ENCODE measurements at regions not wholly inside any gene's neighbourhood (a gene's known extent, or its start where the extent isn't known, plus 50 kb on each side); places are given as distances from the start of the nearest gene placed in this dataset.
"Not testable (repeated sequence)": the region's sequence is repeated elsewhere in the genome, so short reads cannot be mapped to it uniquely, and the experiment has no call there.

DNA sequence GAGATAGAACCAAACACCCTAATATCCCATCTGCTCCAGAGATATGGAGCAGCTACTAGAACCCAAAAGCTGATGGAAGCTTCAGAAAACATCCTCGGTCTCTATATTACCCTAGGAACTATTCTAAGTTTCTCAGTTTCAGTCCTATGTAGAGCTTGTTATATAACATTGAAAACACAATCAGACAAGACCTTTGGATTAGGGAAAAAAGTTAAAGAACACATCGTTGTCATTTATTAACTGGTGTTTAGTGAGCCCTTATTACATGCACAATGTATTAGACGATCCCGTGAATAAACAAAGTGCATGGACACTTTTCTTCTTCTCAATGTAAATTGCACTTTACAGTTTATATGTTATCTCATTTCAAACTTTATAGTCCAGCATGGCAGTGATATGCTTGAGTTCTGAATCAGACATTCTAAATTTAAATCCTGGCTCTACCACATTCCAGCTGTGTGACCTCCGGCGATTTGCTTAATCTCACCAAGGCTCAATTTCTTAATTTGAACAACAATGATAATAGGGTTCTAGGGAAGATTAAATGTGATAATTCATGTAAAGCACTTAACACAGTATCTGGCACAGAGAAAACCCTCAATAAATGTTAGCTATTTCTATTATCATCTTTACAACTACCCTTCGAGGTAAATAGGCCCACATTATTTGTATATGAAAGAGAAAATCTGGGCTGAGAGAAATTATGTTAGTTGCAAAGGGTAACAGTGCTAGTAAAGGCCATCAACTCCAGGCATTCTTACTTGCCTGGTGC, 83.6 kb upstream of the PIK3C3 start:
- no peak for DNase-seq
- H3K36me3 ChIP-seq (ENCODE audit: control insufficient read depth, insufficient read depth, low read length): no peaks in the 10 kb centered on the region
- 64 to 73% methylated on average over 3 to 6 of the region's 7 CpGs for WGBS, 2 experiments (ENCODE audit: insufficient coverage in 1 of 2, insufficient read length in 1 of 2)
- peaks cover 7% of the 10 kb centered on the region for H3K4me1 ChIP-seq (ENCODE audit: control insufficient read depth, insufficient read depth, low read length)
- no peak overlapping the region for H3K4me3 Mint-ChIP-seq
- peaks cover 14% of the 10 kb centered on the region for H3K9me3 Mint-ChIP-seq
- H3K36me3 Mint-ChIP-seq (ENCODE audit: low read depth): peaks cover 5% of the 10 kb centered on the region
- no peak overlapping the region for H3K27ac Mint-ChIP-seq
- H3K27me3 ChIP-seq (ENCODE audit: control insufficient read depth, insufficient read depth, low read length, poor library complexity, severe bottlenecking): no peaks in the 10 kb centered on the region
- no peak overlapping the region for H3K9ac ChIP-seq (ENCODE audit: extremely low read depth, low read length, poor library complexity, severe bottlenecking)
- peaks cover 8% of the 10 kb centered on the region for H3K9me3 ChIP-seq (ENCODE audit: control insufficient read depth, low read length)
- H3K27me3 Mint-ChIP-seq (ENCODE audit: insufficient read depth): no peaks in the 10 kb centered on the region
- no peak overlapping the region for H3K4me3 ChIP-seq (ENCODE audit: low read length)
- TF ChIP-seq CTCF (conservative IDR thresholded peaks at IDR 0.05): no peak
- H3K27ac ChIP-seq (ENCODE audit: low read depth, low read length): no peak overlapping the region
- peaks cover 32% of the 10 kb centered on the region for H3K4me1 Mint-ChIP-seq

DNA sequence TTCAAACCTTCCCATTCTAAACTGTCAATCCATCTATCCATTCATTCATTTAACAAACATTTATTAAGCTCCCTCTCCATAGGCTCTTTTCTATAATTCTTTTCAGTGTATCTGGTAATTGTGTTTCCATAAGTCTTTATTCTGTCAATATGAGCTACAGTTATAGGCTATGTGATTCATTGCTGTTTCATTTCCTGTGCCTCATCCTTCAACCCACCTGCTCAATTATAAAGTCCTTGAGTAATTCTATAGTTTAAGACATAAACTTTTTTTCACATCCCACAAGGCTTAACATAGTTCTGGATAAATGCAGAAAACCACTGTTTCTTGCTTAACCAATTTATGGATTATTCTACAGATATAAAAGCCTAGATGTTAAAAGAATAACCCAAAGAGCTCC, 84.2 kb upstream of the PIK3C3 start:
- peaks cover 32% of the 10 kb centered on the region for H3K4me1 Mint-ChIP-seq

DNA sequence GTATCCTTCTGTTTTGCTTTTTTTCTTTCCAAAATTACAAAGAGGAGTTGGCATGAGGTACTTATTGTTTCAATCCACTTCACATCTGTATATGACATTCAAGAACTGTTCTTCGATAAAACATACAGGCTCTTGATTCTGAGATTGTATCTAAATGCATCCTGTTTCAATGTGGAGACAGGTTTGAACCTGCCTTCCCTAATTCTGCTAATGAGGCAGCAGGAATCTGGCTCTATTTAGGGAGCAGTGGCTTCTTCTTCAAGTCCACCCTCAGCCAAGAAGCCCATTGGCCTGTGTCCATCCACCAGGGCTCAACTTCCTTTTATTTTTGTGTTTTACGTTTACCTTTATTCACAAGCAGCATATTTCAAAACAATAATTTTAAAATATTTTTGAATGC, 84.8 kb upstream of the PIK3C3 start:
- 93 to 100% methylated on average over 1 to 2 of the region's 2 CpGs for WGBS, 2 experiments (ENCODE audit: insufficient coverage in 1 of 2, insufficient read length in 1 of 2)
- Mint-ChIP-seq H3K4me1 (peaks cover 32% of the 10 kb centered on the region), H3K36me3 (ENCODE audit: low read depth) (peaks cover 7% of the 10 kb centered on the region), H3K9me3 (peaks cover 18% of the 10 kb centered on the region), H3K4me3 (no peak overlapping the region), H3K27ac (no peak overlapping the region), H3K27me3 (ENCODE audit: insufficient read depth) (no peaks in the 10 kb centered on the region)
- Histone ChIP-seq H3K9ac (ENCODE audit: extremely low read depth, low read length, poor library complexity, severe bottlenecking) (no peak overlapping the region), H3K4me3 (ENCODE audit: low read length) (no peak overlapping the region), H3K27me3 (ENCODE audit: control insufficient read depth, insufficient read depth, low read length, poor library complexity, severe bottlenecking) (no peaks in the 10 kb centered on the region), H3K9me3 (ENCODE audit: control insufficient read depth, low read length) (peaks cover 8% of the 10 kb centered on the region), H3K27ac (ENCODE audit: low read depth, low read length) (no peak overlapping the region), H3K36me3 (ENCODE audit: control insufficient read depth, insufficient read depth, low read length) (no peaks in the 10 kb centered on the region), H3K4me1 (ENCODE audit: control insufficient read depth, insufficient read depth, low read length) (peaks cover 7% of the 10 kb centered on the region)
- TF ChIP-seq CTCF (conservative IDR thresholded peaks at IDR 0.05): no peak
- no peak for DNase-seq

More for the DNA sequence above, 84.2 kb upstream of the PIK3C3 start:
- H3K27me3 ChIP-seq (ENCODE audit: control insufficient read depth, insufficient read depth, low read length, poor library complexity, severe bottlenecking): no peaks in the 10 kb centered on the region
- H3K9me3 Mint-ChIP-seq: peaks cover 18% of the 10 kb centered on the region
- H3K9me3 ChIP-seq (ENCODE audit: control insufficient read depth, low read length): peaks cover 8% of the 10 kb centered on the region
- H3K27ac ChIP-seq (ENCODE audit: low read depth, low read length): no peak overlapping the region
- no peak overlapping the region for H3K9ac ChIP-seq (ENCODE audit: extremely low read depth, low read length, poor library complexity, severe bottlenecking)
- H3K27me3 Mint-ChIP-seq (ENCODE audit: insufficient read depth): no peaks in the 10 kb centered on the region
- peaks cover 7% of the 10 kb centered on the region for H3K36me3 Mint-ChIP-seq (ENCODE audit: low read depth)
- no peak for DNase-seq
- no peak overlapping the region for H3K4me3 Mint-ChIP-seq
- H3K4me1 ChIP-seq (ENCODE audit: control insufficient read depth, insufficient read depth, low read length): peaks cover 7% of the 10 kb centered on the region
- no peak overlapping the region for H3K4me3 ChIP-seq (ENCODE audit: low read length)
- TF ChIP-seq CTCF (conservative IDR thresholded peaks at IDR 0.05): no peak
- H3K27ac Mint-ChIP-seq: no peak overlapping the region
- H3K36me3 ChIP-seq (ENCODE audit: control insufficient read depth, insufficient read depth, low read length): no peaks in the 10 kb centered on the region

DNA sequence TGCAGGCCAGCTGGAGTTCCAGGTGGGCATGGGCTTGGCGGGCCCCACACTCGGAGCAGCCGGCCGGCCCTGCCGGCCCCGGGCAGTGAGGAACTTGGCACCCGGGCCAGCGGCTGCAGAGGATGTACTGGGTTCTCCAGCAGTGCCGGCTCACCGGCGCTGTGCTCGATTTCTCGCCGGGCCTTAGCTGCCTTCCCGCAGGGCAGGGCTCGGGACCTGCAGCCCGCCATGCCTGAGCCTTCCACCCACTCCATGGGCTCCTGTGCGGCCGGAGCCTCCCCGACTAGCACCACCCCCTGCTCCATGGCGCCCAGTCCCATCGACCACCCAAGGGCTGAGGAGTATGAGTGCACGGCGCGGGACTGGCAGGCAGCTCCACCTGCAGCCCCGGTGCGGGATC, 89.2 kb upstream of the PIK3C3 start:
- WGBS, 2 experiments (ENCODE audit: insufficient coverage in 1 of 2, insufficient read length in 1 of 2): 90% methylated on average over 27 of the region's 27 CpGs; no CpG with 5 or more reads in 1 of the 2 experiments
- peaks cover 31% of the 10 kb centered on the region for H3K4me1 Mint-ChIP-seq

More for the DNA sequence above, 89.2 kb upstream of the PIK3C3 start:
- H3K27ac ChIP-seq (ENCODE audit: low read depth, low read length); H3K27me3 Mint-ChIP-seq (ENCODE audit: insufficient read depth); H3K36me3 Mint-ChIP-seq (ENCODE audit: low read depth); H3K27ac Mint-ChIP-seq; H3K36me3 ChIP-seq (ENCODE audit: control insufficient read depth, insufficient read depth, low read length); DNase-seq; H3K4me3 ChIP-seq (ENCODE audit: low read length); H3K9me3 ChIP-seq (ENCODE audit: control insufficient read depth, low read length); H3K4me3 Mint-ChIP-seq; H3K9ac ChIP-seq (ENCODE audit: extremely low read depth, low read length, poor library complexity, severe bottlenecking): not testable (repeated sequence)
- H3K9me3 Mint-ChIP-seq: peaks cover 12% of the 10 kb centered on the region
- Histone ChIP-seq H3K27me3 (ENCODE audit: control insufficient read depth, insufficient read depth, low read length, poor library complexity, severe bottlenecking) (peaks cover 14% of the 10 kb centered on the region), H3K4me1 (ENCODE audit: control insufficient read depth, insufficient read depth, low read length) (peaks cover 10% of the 10 kb centered on the region)

Measured in endodermal cell (in vitro differentiated cells).